SK-N-MC (cell line): ENCODE measurements at regions not wholly inside any gene's neighbourhood (a gene's known extent, or its start where the extent isn't known, plus 50 kb on each side); places are given as distances from the start of the nearest gene placed in this dataset.

Source experiments
- EZH2 ChIP-seq: fragments of 200-600 bp; sonication (generic); IDR thresholded peaks from one replicate; pipeline ENCODE4 v1.6.1; 2017; ENCODE audit warnings: antibody characterized with exemption
- FOXP2 ChIP-seq: optimal IDR thresholded peaks from 2 replicates; pipeline ENCODE3; 2011; ENCODE audit warnings: mild to moderate bottlenecking, moderate library complexity; ENCODE audit not compliant: insufficient read depth; ENCODE audit errors: extremely low read length, control extremely low read depth
- POLR2AphosphoS5 ChIP-seq: IDR thresholded peaks from 2 replicates; pipeline ENCODE4 v1.6.1; 2012; ENCODE audit warnings: mild to moderate bottlenecking, low read depth, low read length, borderline replicate concordance

- TF ChIP-seq EZH2 (no peak), POLR2AphosphoS5 (no peak), FOXP2 (no peak)
Measured at GRCh38 chr18:49730951-49731391, 82.4 kb downstream of the ACAA2 start.
